Cardiac septum (tissue), 1 donor: ENCODE measurements at regions not wholly inside any gene's neighbourhood (a gene's known extent, or its start where the extent isn't known, plus 50 kb on each side); places are given as distances from the start of the nearest gene placed in this dataset.
"Not testable (repeated sequence)": the region's sequence is repeated elsewhere in the genome, so short reads cannot be mapped to it uniquely, and the experiment has no call there.

Experiments
- DNase-seq: peaks from one replicate; pipeline ENCODE4 v3.0.0-alpha.2; 2020; ENCODE audit warnings: low spot score
- intact Hi-C: fragments of 100-400 bp; cut with DNase I; formaldehyde crosslinking; loops from one replicate; pipeline ENCODE4 v1.14.0; 2022
- donor health status: DM: no; HTN: no; CAD: no.

- intact Hi-C loops: no loop called here
- no peak for DNase-seq
These were observed 1331.2 kb downstream of the FSCB start for GRCh38 chr14:43175896-43176295.

- DNase-seq: no peak
- intact Hi-C loops: no loop called here
These were observed 1334.1 kb downstream of the FSCB start for GRCh38 chr14:43172899-43173548.

DNA sequence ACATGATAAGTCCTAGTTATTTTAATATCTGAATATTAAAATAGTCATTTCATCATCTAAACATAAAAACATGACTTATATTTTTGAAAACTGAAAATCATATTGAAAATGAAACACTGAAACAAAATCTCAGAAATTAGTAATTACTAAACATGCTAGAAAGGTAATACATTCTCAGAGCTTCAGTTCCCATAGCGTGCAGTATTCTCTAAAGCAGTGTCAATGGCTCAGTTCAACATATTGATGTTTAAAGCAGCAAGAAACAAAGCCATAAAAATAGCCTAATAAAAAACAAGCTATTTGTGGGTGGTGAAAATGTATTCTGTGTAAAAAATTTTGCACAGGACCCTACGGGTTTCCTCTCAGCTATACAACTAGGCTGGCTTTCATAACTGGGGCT is 1337.4 kb downstream of the FSCB start:
- intact Hi-C loops: no loop called here
- no peak for DNase-seq

DNA sequence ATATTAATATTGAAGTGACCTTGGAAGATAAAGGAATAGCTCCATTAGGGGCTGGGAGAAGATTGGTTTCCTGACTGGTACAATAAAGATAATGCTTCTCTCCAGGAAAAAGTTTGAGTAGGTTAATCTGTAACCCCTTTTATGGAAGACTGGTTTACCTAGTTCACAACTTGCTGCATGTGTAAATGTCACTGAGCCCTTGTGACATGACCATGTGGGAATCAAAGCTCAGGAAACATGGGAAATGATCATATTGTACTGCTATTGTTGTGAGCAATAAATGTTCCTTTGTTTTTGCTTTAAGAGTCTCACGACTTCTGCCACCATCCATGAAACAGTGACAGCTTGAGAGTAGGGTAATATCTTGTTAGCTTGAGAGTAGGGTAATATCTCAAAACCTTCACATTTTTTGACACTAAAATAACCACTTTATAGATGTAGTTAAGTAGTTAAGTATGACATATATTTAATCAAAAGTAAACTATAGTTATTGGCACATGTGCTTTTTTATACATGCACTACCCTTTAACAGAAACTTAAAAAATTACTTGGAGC is 1338.6 kb downstream of the FSCB start:
- intact Hi-C loops: no loop called here

DNA sequence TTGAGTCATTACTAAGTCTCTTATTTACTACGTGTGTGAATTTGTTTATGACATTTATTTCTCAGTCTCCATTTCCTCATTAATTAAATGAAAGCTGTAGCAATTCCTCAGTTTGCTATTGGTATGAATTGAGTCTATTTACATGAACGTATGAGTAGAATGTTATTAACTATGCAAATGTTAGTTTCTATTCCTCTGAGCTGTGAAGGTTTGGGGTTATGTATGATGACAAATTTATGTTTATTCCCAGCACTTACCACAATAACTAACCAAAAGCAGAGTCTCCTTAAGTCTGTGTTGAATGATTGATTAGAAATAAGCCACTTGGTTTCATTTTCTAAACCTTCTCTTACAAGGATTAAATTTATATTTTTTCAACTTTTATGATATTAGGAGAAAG is 1340.9 kb downstream of the FSCB start:
- intact Hi-C loops: no loop called here
- no peak for DNase-seq

More for the DNA sequence above, 1338.6 kb downstream of the FSCB start:
- DNase-seq: no peak

- intact Hi-C loops: no loop called here
- no peak for DNase-seq
These were observed 1341.4 kb downstream of the FSCB start for GRCh38 chr14:43165651-43166050.

DNA sequence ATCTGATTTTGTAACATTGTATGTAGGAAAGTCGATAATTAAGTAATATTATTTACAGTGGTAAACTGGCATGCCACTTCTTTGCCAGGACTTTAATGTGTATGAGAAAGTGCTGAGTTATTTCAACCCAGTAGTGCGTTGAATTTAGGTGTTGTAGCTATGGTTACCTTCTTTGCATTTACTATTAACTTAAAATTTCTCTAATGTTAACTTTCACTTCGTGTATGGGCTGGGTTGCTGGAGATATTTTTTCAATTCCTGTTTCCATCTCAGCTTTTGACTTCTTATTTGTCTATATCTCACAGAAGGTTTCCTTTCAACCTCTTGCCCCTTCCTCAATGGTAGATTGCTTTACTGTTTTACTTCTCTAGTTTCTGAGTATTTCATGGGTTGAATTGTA is 1345.6 kb downstream of the FSCB start:
- intact Hi-C loops: no loop called here
- DNase-seq: no peak

DNA sequence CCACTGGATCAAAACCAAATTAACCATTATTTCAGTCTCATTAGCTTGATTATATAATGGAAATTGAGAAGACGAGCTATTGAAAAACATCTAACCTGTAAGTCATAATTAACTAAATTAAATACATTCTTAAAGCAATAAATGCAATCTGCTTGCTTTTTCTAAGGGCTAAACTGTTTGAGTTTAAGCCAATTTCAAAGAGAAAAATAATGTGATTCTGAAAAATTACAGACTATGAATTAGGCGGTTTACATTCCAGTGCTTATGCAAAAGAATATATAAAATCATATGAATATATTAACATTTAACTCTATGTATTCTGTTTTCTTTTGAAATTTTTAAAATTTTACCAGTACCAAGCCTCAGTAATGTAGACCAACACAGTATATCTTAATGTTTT is 1349.4 kb downstream of the FSCB start:
- no peak for DNase-seq
- intact Hi-C loops: no loop called here

GRCh38 chr14:43155924-43156323 is 1351.2 kb downstream of the FSCB start:
- intact Hi-C loops: no loop called here
- no peak for DNase-seq

GRCh38 chr14:43155258-43155657 is 1351.8 kb downstream of the FSCB start:
- intact Hi-C loops: no loop called here
- no peak for DNase-seq

DNA sequence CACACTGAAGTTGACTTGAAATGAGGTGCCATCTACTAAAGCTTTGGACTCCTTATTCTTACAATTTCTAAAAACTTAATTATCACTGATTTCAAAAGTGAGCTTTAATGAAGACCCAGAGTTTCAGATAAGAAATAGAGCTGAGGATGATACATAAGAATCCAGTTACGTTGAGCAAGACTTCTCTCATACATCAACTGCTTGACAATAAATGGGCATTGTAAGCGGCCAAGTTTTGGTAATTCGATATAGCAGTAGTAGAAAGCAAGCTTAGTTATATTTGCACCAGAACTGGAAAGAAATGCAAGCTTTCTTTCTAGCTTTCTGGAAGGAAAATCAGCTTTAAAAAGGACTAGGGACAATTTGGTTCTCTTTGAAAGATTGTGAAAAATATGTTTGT is 1359.6 kb downstream of the FSCB start:
- no peak for DNase-seq
- intact Hi-C loops: no loop called here

- intact Hi-C loops: no loop called here
- no peak for DNase-seq
These were observed 1361.7 kb downstream of the FSCB start for GRCh38 chr14:43145361-43145760.

- no peak for DNase-seq
- intact Hi-C loops: no loop called here
These were observed 1364.0 kb downstream of the FSCB start for GRCh38 chr14:43143106-43143505.

DNA sequence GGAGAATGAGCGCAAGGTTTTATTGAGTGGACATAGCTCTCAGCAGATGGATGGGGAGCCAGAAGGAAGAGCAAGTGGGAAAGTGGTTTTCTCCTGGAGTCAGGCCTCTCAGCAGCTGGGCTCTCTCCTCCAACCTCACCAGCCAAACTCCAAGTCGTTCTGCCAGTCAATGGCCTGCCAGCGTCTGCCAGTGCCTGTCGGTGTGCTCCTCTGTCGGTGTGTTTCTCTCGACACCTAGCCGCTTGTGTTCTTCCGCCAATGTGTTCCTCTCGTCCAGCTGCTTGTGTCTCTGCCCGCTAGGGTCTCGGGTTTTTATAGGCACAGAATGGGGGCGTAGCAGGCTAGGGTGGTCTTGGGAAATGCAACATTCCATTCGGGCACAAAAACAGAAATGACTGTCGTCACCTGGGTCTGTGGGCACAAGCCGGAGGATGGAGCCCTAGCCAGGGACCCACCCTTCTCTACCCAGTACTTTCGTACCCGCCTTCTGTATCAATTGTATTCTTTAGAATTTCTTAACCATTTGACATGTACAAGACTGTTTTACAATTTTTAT is 1365.4 kb downstream of the FSCB start:
- no peak for DNase-seq
- intact Hi-C loops: no loop called here

DNA sequence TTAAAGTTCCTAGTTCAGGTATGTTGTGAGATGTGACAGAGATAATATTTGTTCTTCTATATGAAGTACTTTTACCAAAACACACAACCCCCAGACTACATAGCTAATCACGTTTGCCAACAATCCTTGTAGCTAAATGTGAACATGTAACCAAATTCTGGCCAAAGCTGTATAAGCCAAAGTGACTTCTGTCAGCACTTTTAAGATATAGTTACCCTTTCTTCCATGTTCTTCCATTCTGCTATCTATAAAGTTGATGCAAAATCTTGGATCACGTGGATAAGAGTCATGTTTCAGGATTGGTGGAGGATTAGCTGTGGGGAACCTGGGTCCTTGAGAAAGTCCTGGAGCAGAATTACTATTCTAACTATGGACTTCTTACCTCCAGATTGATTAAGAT is 1366.6 kb downstream of the FSCB start:
- DNase-seq: no peak
- intact Hi-C loops: no loop called here

DNA sequence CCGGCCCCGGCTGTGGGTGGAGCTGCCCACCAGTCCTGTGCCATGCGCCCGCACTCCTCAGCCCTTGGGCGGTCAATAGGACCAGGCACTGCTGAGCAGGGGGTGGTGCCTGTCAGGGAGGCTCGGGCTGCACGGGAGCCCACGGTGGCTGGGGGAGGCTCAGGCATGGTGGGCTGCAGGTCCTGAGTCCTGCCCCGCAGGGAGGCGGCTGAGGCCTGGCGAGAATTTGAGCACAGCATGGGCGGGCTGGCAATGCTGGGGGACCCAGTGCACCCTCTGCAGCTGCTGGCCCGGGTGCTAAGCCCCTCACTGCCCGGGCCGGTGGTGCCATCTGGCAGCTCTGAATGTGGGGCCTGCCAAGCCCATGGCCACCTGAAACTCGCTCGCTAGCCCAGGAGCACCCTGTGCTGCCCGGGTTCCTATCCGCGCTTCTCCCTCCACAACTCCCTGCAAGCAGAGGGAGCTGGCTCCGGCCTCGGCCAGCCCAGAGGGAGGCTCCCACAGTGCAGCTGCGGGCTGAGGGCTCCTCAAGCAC is 1371.1 kb downstream of the FSCB start:
- DNase-seq: no peak
- intact Hi-C loops: no loop called here

DNA sequence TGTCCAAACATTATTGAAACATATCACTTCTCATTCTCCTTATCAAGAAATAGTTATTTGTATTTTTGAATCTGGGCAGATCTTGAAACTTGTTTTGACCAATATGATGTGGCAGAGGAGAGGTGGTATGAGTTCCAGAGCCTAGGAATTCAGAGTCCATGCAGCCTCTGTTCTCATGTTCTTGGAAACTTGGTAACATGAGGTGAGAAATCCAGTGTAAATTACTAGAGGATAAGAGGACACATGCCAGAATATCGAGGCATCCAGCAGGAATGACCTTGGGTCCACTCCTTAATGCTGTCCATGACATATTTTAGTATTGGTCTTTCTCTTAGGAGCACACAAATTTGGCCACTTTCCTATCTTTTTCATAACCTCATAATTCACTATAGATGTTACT is 1374.6 kb downstream of the FSCB start:
- DNase-seq: no peak
- intact Hi-C loops: no loop called here

GRCh38 chr14:43128429-43128828 is 1378.7 kb downstream of the FSCB start:
- intact Hi-C loops, DNase-seq: not testable (repeated sequence)

- intact Hi-C loops, DNase-seq: not testable (repeated sequence)
These were observed 1379.2 kb downstream of the FSCB start for GRCh38 chr14:43127874-43128273.

GRCh38 chr14:43123544-43123943 is 1383.5 kb downstream of the FSCB start:
- intact Hi-C loops: no loop called here
- no peak for DNase-seq

GRCh38 chr14:43119672-43120071 is 1387.4 kb downstream of the FSCB start:
- intact Hi-C loops: no loop called here
- DNase-seq: no peak
